HG03457 (cell line): ENCODE measurements at regions not wholly inside any gene's neighbourhood (a gene's known extent, or its start where the extent isn't known, plus 50 kb on each side); places are given as distances from the start of the nearest gene placed in this dataset.

ENCODE experiments used
- ATAC-seq: cut with Tn5 transposase; IDR thresholded peaks from one replicate; pipeline ENCODE4 v1.9.1; 2021; ENCODE audit warnings: moderate number of reproducible peaks; ENCODE audit not compliant: unreplicated experiment

DNA sequence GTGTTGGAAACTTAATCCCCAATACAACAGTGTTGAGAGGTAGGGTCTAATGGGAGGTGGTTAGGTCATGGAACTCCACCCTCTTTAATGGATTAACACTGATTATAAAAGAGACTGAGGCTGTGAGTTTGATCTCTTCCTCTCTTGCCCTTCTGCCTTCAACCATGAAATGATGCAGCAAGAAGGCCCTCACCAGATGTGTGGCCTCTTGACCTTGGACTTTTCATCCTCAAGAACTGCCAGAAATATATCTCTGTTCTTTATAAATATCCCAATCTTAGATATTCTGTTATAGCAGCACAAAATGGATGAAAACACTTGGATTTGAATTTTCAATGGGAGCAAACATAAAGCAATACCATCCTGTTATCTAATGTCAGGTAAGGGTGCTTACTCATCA lies 67.6 kb downstream of the NMUR2 start:
- ATAC-seq, result no peak

DNA sequence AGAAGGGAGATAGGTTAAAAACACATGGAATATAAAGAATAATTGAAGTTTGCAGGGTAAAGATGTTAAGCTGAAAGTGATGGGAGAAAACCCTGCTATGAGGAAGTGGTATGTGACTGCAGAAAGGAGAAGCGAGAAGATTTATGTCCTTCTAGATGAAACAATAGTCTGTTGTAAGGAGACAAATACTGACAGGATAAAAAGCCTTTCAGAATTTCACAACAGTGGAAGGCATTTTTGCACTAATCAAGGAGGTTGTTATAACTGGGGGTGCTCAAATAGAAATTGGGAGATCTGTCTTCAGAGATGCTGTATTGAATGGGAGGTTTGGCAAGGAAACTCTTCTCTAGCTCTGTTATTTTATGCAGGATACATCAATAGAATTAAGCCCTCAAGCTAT lies 69.6 kb downstream of the NMUR2 start:
- no peak for ATAC-seq

DNA sequence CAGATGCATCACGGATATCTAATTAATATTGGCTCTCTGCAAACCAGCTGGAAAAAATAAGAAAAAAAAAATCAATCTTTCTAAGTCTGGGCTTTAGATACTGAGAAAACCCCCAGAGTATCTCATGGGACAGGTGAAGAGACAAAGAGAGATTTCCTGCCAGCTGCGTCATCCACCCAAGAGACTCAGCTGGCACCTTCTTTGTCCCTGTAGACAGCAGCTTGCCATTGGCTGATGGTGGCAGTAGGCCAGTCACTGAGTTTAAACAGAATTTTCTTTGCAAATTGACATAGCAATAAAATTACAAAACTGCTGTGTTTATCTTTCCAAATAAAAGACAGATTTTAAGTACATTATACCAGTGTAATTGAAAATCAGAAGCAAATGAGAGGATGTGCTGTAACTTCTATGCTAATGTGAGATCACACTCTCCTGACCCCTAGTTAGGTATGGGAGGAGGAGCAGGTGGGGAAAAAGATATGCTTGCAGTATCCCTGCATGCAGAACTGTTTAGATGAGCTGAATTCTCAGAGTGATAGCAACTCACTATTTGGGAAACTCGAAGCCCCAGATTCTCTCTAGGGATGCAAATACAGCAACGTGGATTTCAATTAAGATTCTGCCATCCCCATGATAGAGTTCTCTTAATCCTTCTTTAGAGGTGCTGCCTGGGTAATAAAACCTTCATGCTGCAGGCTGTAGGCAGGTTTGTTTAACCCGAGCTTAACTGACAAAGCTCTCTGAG lies 72.2 kb downstream of the NMUR2 start:
- no peak for ATAC-seq

DNA sequence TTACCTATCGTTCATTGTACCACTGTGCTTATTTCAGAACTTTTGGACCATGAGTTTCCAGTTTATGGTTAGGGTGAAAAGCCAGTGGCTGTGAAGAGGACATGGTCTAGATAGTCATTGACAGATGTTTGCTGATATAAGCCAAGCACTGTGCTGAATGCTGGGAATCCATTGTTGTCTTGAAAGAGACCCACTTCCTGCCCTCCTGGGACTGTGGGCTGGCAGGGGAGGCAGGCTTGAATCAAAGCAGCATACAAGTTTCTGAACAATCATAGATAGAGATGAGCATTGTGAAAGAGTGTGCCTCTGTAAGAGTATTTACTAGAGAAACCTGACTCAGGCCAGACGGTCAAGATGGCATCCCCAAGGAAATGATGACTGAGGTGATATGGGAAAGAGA lies 73.4 kb downstream of the NMUR2 start:
- ATAC-seq, result no peak

DNA sequence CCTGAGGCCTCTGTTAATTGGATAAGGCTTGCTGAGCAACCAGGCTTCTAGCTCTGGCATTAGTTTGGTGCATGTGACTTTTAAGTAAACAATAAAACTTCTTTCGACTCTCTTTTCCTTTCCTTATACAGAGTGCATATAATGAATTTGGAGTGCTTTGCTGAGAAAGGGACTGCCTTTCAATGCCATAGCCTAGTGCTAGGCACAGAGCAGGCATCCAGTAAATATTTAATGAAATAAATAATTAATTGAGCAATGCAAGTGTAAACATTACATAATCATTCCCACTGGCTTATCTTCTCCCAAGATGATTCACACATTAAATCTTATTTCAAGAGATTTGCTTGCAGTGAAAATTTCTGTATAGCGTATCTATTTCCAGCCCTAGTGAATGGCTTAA lies 74.1 kb downstream of the NMUR2 start:
- no peak for ATAC-seq

DNA sequence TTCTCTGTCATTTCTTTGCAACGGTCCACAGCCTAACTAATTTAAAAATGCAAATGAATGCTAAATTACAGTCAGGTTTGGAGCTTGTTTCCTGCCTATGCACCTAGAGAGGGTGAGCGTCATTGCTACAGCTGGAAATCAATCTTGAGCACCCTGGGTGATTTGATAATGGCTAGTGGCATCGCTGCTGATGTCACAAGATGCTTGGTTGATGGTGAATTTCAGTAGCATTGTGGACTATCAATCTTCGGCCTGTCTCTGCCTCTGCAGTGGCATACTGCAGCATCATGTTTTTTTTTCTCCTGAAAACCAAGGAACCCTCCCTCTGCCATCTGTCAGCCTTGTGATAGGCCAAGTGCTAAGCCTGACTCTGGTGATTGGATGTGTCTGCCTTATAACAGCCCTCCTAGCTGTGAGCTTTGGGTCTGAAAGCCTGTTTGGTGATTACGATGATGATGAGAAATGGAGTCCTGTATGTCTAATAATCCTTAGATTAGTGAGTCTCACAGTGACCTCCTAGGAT lies 75.3 kb downstream of the NMUR2 start:
- ATAC-seq, result no peak

DNA sequence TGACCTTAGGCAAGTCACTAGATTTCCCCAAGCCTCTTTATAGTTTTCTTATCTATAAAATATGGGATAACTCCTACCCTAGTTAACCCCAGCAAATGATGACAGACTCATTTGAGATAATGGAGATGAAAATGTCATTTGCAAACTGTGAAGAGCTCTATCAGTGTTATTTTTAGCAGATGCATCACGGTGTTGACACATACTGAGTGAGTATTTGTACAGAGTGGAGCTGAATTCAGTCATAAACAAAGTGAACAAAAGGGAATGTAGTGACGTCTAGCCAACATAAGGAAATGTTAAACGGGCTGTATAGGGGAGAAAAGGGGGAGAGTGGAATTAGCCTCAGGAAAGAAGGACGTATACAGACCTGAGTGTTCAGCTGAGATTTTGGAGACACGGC lies 75.9 kb downstream of the NMUR2 start:
- ATAC-seq, result no peak

DNA sequence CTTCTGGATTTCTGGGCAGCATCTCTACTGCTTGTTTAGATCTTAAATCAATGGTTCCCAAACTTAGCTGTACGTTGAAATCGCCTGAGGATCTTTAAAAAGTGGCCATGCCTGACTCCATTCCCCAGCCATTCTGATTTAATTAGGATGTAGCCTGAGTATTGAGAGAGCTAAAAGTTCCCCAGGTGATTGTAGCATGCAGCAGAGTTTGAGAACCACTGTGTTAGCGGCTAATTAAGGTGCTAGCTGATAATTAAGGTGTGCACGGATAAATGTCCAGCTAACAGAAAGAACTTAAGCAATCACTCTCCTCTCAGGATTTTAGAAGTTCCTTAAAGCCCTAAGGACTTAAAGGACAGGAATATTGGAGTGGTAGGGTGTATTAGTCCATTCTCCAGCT lies 89.1 kb downstream of the NMUR2 start:
- ATAC-seq, result no peak

DNA sequence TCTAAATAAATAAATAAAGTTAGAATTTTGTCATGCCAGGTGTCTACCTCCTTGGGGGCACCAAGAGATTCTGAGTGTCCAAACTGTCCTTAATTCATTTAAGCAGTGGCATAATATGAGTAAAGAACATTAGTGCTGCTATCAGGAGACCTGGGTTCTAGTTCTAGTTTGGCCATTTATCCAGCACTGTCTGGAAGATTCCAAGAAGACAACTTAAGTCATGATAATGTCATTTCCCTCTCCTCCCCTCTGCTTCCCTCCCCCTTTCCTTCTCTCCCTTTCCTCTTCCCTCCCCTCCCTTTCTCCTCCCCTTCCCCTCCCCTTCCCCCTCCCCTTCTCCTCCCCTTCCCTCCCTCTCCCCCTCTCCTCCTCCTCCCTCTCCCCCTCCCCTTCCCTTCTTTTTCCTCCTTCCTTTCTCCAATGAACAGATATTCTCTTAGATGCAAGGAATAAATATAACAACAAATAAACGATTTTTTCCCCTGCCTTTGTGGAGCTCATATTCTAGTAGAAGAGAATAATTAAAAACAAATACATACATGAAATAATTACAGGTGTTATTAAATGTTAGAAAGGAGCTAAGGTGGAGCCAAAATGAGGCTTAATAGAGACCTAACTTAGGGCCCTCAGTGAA lies 90.8 kb downstream of the NMUR2 start:
- ATAC-seq, result no peak

DNA sequence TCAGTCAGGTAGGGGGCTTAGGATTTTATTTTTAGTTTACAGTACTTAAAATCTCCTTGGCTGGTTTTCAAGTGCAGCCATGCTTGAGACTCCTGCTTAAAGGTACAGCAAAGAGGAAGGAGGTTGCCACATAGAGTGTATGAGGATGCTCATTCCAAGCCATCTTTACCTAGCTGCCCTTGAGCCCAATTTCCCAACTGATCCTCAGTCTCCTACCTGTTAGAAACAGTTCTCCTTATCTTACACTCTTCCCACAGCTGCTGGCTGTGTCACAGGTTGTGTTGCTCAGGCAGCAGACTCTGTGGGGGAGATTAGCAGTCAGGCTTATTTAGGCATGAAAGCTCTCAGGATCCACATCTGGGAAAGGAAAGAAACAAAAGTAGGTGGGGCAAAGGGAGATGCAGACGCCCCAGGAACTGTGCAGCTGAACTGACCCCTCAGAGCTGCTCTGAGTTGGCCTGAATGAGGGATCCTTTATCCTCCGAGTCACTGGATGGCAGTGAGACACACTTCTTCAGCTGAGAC lies 95.1 kb downstream of the NMUR2 start:
- ATAC-seq, result no peak

DNA sequence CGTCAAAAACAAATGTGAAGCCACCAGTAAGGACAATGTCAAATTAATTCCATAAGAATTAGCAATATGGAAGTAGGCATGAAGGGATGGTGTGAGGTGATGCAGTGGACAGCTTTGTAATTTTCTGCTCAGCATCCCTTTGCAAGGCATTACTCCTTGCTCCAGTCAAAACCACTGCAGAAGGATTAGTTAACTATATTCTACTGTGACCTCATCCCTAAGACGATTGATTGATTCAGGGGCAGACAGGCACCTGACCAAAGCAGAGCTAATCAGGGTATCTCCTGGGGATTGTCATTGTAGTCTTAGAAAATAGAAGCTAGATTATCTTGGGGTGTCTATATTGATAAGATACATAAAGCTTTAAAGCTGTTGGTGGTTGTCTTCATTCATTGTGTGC lies 98.7 kb downstream of the NMUR2 start:
- no peak for ATAC-seq

DNA sequence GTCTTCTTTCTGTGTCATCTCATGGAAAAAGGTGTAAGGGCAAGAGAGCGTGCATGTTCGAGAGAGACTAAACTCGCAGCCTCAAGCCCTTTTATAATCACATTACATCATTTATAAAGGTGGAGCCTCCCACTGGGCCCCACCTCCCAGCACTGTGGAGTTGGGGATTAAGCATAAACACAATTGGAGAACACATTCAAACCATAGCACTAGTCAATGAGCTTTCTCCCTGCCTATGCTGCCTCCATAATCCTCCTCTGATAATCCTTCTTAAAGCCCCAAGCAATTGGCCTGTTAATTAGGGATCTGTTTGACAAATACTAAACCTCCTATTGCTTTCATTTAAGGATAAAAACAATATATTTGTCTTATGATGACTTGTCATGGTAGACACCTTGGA lies 99.6 kb downstream of the NMUR2 start:
- no peak for ATAC-seq

DNA sequence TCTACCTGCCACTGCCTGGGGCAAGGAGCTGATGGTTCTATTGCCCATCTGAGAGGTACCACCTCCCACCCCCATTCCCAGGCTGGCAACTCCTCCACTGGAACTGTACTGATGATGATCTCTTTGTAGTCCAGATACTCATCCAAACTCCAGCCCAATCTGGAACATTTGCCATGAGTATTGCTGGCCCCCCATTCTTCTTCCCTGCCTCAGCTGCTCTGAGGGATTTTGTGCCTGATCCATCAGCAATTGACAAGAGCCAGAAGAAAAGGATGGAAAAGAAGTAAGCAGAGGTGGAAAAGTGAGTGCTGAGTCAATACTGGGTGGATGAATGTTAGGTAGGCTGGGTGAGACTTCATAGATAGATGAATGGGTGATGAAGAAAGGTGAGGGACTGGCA lies 101.2 kb downstream of the NMUR2 start:
- ATAC-seq, result no peak

DNA sequence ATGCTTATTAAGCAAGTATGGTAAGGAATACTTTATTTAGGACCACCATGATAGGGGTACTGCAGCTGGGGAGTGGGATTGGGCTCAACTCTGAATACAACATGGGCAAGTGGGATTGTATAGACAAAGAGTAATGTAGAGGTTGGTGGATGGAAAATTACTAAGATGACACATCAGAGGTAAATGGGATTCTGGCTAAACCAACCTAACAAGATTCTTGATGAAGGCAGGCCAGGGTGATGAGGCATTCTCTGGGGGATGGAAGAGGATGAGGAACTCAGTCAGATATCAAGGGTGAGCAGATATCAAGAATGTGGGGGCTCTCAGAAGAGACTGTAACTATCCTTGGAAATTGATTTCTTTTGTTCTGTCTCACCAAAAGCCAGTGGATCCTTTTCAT lies 107.2 kb downstream of the NMUR2 start:
- no peak for ATAC-seq

DNA sequence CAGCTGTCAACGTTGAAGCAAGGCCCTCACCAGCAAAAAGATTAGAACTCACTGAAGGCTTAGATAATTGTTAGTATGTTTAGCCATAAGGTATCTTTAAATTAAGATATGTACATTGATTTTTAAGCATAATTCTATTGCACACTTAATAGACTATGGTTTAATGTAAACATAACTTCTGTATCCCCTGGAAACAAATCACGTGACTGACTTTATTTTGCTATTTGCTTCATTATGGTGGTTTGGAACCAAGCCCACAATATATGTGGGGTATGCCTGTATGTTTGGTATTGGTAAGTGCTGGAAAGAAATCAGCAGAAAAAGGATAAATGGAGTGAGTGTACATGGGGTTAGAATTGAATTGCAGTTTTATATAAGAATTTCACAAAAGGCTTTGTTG lies 111.9 kb downstream of the NMUR2 start:
- ATAC-seq, result no peak

DNA sequence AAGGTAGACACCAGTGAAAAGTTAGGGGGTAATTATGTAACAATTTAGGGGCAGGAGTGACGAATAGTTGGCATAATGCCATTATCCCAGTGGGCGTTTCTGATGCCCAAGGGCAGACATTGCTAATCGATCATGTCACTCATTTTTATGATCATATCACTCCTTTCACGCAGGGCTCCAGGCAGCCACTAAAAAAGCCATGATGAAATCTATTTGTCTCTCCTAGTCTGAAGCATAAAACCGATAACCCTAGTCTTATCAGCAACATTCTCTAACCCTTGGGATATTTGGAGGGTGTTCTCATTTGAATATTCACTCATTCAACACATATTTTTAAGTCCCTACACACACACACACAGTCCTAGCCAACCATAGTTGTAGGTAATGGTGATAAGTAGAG lies 114.9 kb downstream of the NMUR2 start:
- no peak for ATAC-seq

DNA sequence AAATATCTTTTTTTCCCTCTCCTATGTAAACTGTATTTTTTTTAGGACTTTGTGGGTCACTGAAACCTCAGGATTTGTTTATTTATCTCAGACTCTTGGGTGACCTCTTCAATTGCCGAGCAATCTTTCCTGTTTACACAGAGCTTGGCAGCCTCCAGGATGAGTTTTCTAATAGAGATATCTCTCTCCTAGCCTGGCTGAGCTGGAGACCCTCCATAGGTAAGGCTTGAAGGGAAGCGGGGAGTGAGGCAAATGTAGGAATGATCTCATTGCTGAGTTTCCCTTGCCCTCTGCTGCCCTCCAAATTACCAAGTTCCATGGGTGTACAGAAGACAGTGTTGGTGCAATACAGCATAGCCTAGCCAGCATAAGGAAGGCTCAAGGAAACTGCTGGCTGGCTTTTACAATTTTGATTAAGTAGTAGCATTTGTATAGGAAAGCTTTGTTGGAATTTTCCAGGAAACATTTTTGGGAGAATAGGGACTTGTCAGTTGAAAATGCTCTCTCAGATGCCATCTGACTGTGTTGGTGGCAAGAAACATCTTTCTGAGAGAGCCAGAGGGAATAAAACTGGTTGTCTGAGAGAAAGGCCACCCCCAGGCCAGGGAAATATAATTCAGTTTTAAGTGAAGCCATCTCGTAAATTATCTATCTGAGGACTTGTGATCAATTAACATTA lies 116.0 kb downstream of the NMUR2 start:
- ATAC-seq, result no peak

DNA sequence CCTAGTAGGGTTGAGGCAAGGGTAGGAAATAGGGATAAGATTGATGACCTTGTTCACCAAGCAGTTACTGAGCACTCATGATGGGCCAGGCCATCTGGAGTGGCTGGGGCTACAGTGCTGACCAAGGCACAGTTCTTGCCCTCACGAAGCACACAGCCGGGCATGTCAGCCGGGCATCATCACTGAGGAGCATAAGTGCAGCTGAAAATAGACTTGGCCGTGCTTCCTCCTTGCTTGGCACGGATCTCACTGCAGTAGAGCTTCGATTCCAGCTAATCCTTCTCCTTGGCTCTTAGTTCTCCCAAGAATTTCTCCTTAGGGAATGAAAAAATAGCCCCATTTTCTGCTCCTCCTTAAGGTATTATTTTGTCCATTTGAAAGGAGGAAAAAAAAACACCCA lies 116.6 kb downstream of the NMUR2 start:
- ATAC-seq, result no peak

DNA sequence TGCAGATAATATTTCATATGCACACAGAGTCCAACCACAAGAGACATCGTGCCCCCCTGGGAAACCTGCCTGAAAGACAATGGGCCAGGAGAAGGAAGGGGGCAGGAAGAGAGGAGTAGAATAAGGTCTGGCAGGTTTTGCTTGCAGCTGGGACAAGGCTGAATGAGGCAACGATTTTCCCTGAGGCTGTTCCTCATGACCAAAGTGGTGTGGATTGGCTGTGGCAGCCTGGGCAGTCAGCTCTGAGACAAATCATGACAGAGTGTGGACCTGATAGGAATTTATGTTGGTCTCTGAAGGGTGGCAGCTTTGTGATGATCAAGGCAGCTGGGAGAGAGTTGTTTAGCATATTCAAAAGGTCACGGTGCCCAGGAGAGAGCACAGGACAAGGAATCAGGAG lies 119.3 kb downstream of the NMUR2 start:
- no peak for ATAC-seq

DNA sequence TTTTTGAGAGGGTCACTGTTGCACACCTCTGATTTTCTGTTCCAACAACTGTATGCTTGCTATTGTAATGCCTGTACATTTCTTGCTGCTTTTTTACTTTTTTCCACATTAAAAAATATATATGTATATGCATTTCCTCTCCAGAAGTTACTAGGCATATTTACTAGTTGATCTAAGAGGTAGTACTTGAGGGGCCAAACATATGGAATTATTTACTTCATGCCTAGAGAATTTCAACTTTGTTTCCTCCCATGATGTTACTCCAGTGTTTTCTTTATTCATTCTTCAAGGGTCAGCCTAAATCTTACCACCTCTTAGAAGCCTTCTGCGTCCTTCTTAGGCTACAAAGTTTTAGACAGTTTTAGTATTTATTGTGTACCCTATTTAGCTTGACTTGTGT lies 122.7 kb downstream of the NMUR2 start:
- ATAC-seq, result no peak

DNA sequence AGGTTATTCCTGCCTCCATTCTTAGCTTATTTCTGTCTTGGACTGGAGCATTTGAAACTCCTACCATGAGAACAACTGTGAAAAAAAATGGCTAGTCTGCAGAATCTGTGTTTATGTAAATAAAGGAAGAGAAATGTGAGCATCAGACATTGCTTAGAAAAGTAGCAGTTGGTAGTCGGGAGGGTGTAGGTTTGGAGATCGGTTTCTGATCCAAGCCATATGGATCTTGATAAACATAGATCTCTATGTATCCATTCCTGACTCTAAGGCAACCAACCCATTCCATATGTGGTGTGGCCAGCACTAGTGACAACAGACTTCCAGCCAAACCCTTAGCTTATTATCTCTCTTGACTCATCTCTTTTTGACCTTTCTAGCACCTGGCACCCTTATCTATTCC lies 127.1 kb downstream of the NMUR2 start:
- ATAC-seq, result no peak

DNA sequence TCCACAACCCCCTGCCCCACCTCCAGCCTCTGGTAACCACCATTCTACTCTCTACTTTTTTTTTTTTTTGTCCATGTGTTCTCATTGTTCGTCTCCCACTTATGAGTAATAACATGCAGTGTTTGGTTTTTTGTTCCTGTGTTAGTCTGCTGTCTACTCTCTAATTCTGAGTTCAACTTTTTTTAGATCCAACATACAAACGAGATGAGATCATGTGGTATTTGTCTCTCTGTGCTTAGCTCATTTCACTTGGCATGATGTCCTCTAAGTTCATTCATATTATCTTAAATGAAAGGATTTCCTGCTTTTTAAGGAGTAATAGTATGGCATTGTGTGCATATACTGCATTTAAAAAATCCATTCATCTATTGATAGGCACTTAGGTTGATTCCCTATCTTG lies 130.9 kb downstream of the NMUR2 start:
- ATAC-seq, result no peak
